CD4-positive, alpha-beta memory T cell (primary cell): ENCODE measurements at regions not wholly inside any gene's neighbourhood (a gene's known extent, or its start where the extent isn't known, plus 50 kb on each side); places are given as distances from the start of the nearest gene placed in this dataset.

Source experiments
- CTCF ChIA-PET: fragments of 350-600 bp; sonication (Branson Sonifier 250); formaldehyde crosslinking; loops from one replicate; lab custom pipeline; 2021; ENCODE audit warnings: inconsistent platforms; ENCODE audit not compliant: partially characterized antibody; lab: Charles Lee
- POLR2A ChIA-PET: fragments of 350-600 bp; sonication (Branson Sonifier 250); formaldehyde crosslinking; loops from one replicate; lab custom pipeline; 2021; ENCODE audit not compliant: partially characterized antibody; lab: Charles Lee
- DNase-seq, 5 donors: peaks; one replicate each; pipeline versions ENCODE4 v3.0.0 to v3.0.0-alpha.2; 2020 to 2022; ENCODE audit warnings: mixed read lengths in 1 of 5
- H3K27ac ChIP-seq: one replicate; pipeline ENCODE4 v1.7.0; 2013; ENCODE audit warnings: low read depth, low read length
- H3K27me3 ChIP-seq: 2 replicates; pipeline ENCODE4 v1.7.0; 2013; ENCODE audit warnings: mild to moderate bottlenecking, low read length, moderate library complexity; ENCODE audit not compliant: insufficient read depth
- H3K36me3 ChIP-seq: 2 replicates; pipeline ENCODE4 v1.7.0; 2013; ENCODE audit warnings: mild to moderate bottlenecking, low read length, moderate library complexity; ENCODE audit not compliant: insufficient read depth
- H3K4me1 ChIP-seq: 2 replicates; pipeline ENCODE4 v1.7.0; 2013; ENCODE audit warnings: mild to moderate bottlenecking, low read length, moderate library complexity; ENCODE audit not compliant: insufficient read depth
- H3K4me3 ChIP-seq, 2 donors: one replicate each; pipeline ENCODE4 v1.7.0; 2013; ENCODE audit warnings: low read length in 2 of 2, mild to moderate bottlenecking in 1 of 2
- H3K9me3 ChIP-seq, 2 donors: one replicate each; pipeline ENCODE4 v1.7.0; 2013; ENCODE audit warnings: low read length in 2 of 2, control low read depth in 1 of 2; ENCODE audit not compliant: control insufficient read depth in 1 of 2
- H3K27ac Mint-ChIP-seq, 7 donors: one replicate each; pipeline ENCODE4 v1.8.0; 2020 to 2021; ENCODE audit warnings: mixed read lengths in 7 of 7, mild to moderate bottlenecking in 6 of 7, inconsistent platforms in 3 of 7, moderate library complexity in 3 of 7
- H3K27me3 Mint-ChIP-seq, 2 donors: one replicate each; pipeline ENCODE4 v1.8.0; 2020 to 2021; ENCODE audit warnings: mixed read lengths in 2 of 2
- H3K36me3 Mint-ChIP-seq, 2 donors: one replicate each; pipeline ENCODE4 v1.8.0; 2020 to 2021; ENCODE audit warnings: mixed read lengths in 2 of 2, inconsistent platforms in 1 of 2, mild to moderate bottlenecking in 1 of 2
- H3K4me1 Mint-ChIP-seq, 4 donors: one replicate each; pipeline ENCODE4 v1.8.0; 2020 to 2021; ENCODE audit warnings: mixed read lengths in 4 of 4, mild to moderate bottlenecking in 1 of 4
- H3K4me3 Mint-ChIP-seq, 8 donors: one replicate each; pipeline ENCODE4 v1.8.0; 2020 to 2021; ENCODE audit warnings: mixed read lengths in 8 of 8, mild to moderate bottlenecking in 7 of 8, moderate library complexity in 6 of 8, inconsistent platforms in 3 of 8
- H3K9me3 Mint-ChIP-seq, 8 donors: one replicate each; pipeline ENCODE4 v1.8.0; 2020 to 2021; ENCODE audit warnings: mixed read lengths in 8 of 8, mild to moderate bottlenecking in 5 of 8, inconsistent platforms in 3 of 8, moderate library complexity in 1 of 8
- intact Hi-C: fragments of 100-400 bp; cut with micrococcal nuclease; formaldehyde crosslinking; loops from one replicate; pipeline ENCODE4 v1.15.1; 2023

GRCh38 chr11:28704801-28705200 is 596.6 kb downstream of the METTL15 start:
- H3K4me1 ChIP-seq = no peaks in the 10 kb centered on the region
- DNase-seq = no peak
- ChIA-PET CTCF (no interaction called here), POLR2A (no interaction called here)
- no peaks in the 10 kb centered on the region for H3K27me3 ChIP-seq
- no peak overlapping the region for H3K27ac ChIP-seq
- Mint-ChIP-seq H3K36me3 (no peaks in the 10 kb centered on the region), H3K4me1 (no peaks in the 10 kb centered on the region), H3K4me3 (no peak overlapping the region), H3K27me3 (no peaks in the 10 kb centered on the region), H3K9me3 (peaks cover 0 to 10% (median 3%) of the 10 kb centered on the region in 8 donors), H3K27ac (no peak overlapping the region)
- no peak overlapping the region for H3K4me3 ChIP-seq
- H3K9me3 ChIP-seq = no peaks in the 10 kb centered on the region
- H3K36me3 ChIP-seq = no peaks in the 10 kb centered on the region
- intact Hi-C loops = no loop called here

- H3K36me3 ChIP-seq = no peaks in the 10 kb centered on the region
- DNase-seq = no peak
- POLR2A ChIA-PET = no interaction called here
- H3K27ac Mint-ChIP-seq = no peak overlapping the region
- no peaks in the 10 kb centered on the region for H3K4me1 Mint-ChIP-seq
- CTCF ChIA-PET = no interaction called here
- no peaks in the 10 kb centered on the region for H3K4me1 ChIP-seq
- H3K27me3 Mint-ChIP-seq = no peaks in the 10 kb centered on the region
- no peaks in the 10 kb centered on the region for H3K27me3 ChIP-seq
- H3K36me3 Mint-ChIP-seq = no peaks in the 10 kb centered on the region
- H3K9me3 ChIP-seq = no peaks in the 10 kb centered on the region
- H3K4me3 ChIP-seq = no peak overlapping the region
- H3K4me3 Mint-ChIP-seq = no peak overlapping the region
- intact Hi-C loops = no loop called here
- no peak overlapping the region for H3K27ac ChIP-seq
- peaks cover 0 to 10% (median 3%) of the 10 kb centered on the region in 8 donors for H3K9me3 Mint-ChIP-seq
Observed at GRCh38 chr11:28703371-28703770, 595.2 kb downstream of the METTL15 start.

- no peaks in the 10 kb centered on the region for H3K4me1 Mint-ChIP-seq
- H3K9me3 Mint-ChIP-seq = peaks cover 0 to 10% (median 3%) of the 10 kb centered on the region in 8 donors
- intact Hi-C loops = no loop called here
- ChIA-PET CTCF (no interaction called here), POLR2A (no interaction called here)
- DNase-seq = no peak
- Histone ChIP-seq H3K27ac (no peak overlapping the region), H3K27me3 (no peaks in the 10 kb centered on the region), H3K4me1 (no peaks in the 10 kb centered on the region), H3K36me3 (no peaks in the 10 kb centered on the region), H3K4me3 (no peak overlapping the region), H3K9me3 (no peaks in the 10 kb centered on the region)
- no peaks in the 10 kb centered on the region for H3K36me3 Mint-ChIP-seq
- H3K4me3 Mint-ChIP-seq = no peak overlapping the region
- H3K27ac Mint-ChIP-seq = no peak overlapping the region
- H3K27me3 Mint-ChIP-seq = no peaks in the 10 kb centered on the region
Observed at GRCh38 chr11:28702871-28703270, 594.7 kb downstream of the METTL15 start.

GRCh38 chr11:28702450-28702790 is 594.2 kb downstream of the METTL15 start:
- H3K4me3 Mint-ChIP-seq = no peak overlapping the region
- ChIA-PET CTCF (no interaction called here), POLR2A (no interaction called here)
- intact Hi-C loops = no loop called here
- no peaks in the 10 kb centered on the region for H3K9me3 ChIP-seq
- H3K4me1 Mint-ChIP-seq = no peaks in the 10 kb centered on the region
- H3K4me1 ChIP-seq = no peaks in the 10 kb centered on the region
- peaks cover 0 to 10% (median 4%) of the 10 kb centered on the region in 8 donors for H3K9me3 Mint-ChIP-seq
- no peaks in the 10 kb centered on the region for H3K27me3 ChIP-seq
- no peaks in the 10 kb centered on the region for H3K36me3 Mint-ChIP-seq
- DNase-seq = no peak
- no peak overlapping the region for H3K27ac ChIP-seq
- H3K27ac Mint-ChIP-seq = no peak overlapping the region
- H3K4me3 ChIP-seq = no peak overlapping the region
- no peaks in the 10 kb centered on the region for H3K36me3 ChIP-seq
- no peaks in the 10 kb centered on the region for H3K27me3 Mint-ChIP-seq

GRCh38 chr11:28701760-28702449 is 593.7 kb downstream of the METTL15 start:
- Histone ChIP-seq H3K4me1 (no peaks in the 10 kb centered on the region), H3K36me3 (no peaks in the 10 kb centered on the region), H3K9me3 (no peaks in the 10 kb centered on the region), H3K4me3 (no peak overlapping the region), H3K27ac (no peak overlapping the region), H3K27me3 (no peaks in the 10 kb centered on the region)
- no peak overlapping the region for H3K27ac Mint-ChIP-seq
- H3K4me1 Mint-ChIP-seq = no peaks in the 10 kb centered on the region
- H3K36me3 Mint-ChIP-seq = no peaks in the 10 kb centered on the region
- intact Hi-C loops = no loop called here
- CTCF ChIA-PET = no interaction called here
- DNase-seq = no peak
- no peaks in the 10 kb centered on the region for H3K27me3 Mint-ChIP-seq
- POLR2A ChIA-PET = no interaction called here
- H3K9me3 Mint-ChIP-seq = peaks cover 0 to 10% (median 4%) of the 10 kb centered on the region in 8 donors
- H3K4me3 Mint-ChIP-seq = no peak overlapping the region

- Histone ChIP-seq H3K4me3 (no peak overlapping the region), H3K27me3 (no peaks in the 10 kb centered on the region), H3K4me1 (no peaks in the 10 kb centered on the region), H3K36me3 (no peaks in the 10 kb centered on the region), H3K27ac (no peak overlapping the region), H3K9me3 (no peaks in the 10 kb centered on the region)
- Mint-ChIP-seq H3K4me1 (no peaks in the 10 kb centered on the region), H3K9me3 (peaks cover 0 to 7% (median 3%) of the 10 kb centered on the region in 8 donors), H3K27me3 (no peaks in the 10 kb centered on the region), H3K4me3 (no peak overlapping the region), H3K27ac (no peak overlapping the region), H3K36me3 (no peaks in the 10 kb centered on the region)
- intact Hi-C loops = no loop called here
- ChIA-PET CTCF (no interaction called here), POLR2A (no interaction called here)
- no peak for DNase-seq
Observed at GRCh38 chr11:28699701-28700100, 591.5 kb downstream of the METTL15 start.

- Histone ChIP-seq H3K9me3 (no peaks in the 10 kb centered on the region), H3K36me3 (no peaks in the 10 kb centered on the region), H3K27ac (no peak overlapping the region), H3K27me3 (no peaks in the 10 kb centered on the region), H3K4me1 (no peaks in the 10 kb centered on the region), H3K4me3 (no peak overlapping the region)
- ChIA-PET POLR2A (no interaction called here), CTCF (no interaction called here)
- H3K27ac Mint-ChIP-seq = no peak overlapping the region
- H3K4me3 Mint-ChIP-seq = no peak overlapping the region
- no peaks in the 10 kb centered on the region for H3K36me3 Mint-ChIP-seq
- H3K4me1 Mint-ChIP-seq = no peaks in the 10 kb centered on the region
- H3K9me3 Mint-ChIP-seq = peaks cover 0 to 7% (median 2%) of the 10 kb centered on the region in 8 donors
- H3K27me3 Mint-ChIP-seq = no peaks in the 10 kb centered on the region
- DNase-seq = no peak
- intact Hi-C loops = no loop called here
Observed at GRCh38 chr11:28697920-28698827, 590.0 kb downstream of the METTL15 start.
